HG02610 (cell line): ENCODE measurements at regions not wholly inside any gene's neighbourhood (a gene's known extent, or its start where the extent isn't known, plus 50 kb on each side); places are given as distances from the start of the nearest gene placed in this dataset.
"Not testable (repeated sequence)": the region's sequence is repeated elsewhere in the genome, so short reads cannot be mapped to it uniquely, and the experiment has no call there.

Source experiments
- ATAC-seq: cut with Tn5 transposase; IDR thresholded peaks from one replicate; pipeline ENCODE4 v1.9.1; 2021; ENCODE audit warnings: mild to moderate bottlenecking, moderate library complexity; ENCODE audit not compliant: unreplicated experiment

DNA sequence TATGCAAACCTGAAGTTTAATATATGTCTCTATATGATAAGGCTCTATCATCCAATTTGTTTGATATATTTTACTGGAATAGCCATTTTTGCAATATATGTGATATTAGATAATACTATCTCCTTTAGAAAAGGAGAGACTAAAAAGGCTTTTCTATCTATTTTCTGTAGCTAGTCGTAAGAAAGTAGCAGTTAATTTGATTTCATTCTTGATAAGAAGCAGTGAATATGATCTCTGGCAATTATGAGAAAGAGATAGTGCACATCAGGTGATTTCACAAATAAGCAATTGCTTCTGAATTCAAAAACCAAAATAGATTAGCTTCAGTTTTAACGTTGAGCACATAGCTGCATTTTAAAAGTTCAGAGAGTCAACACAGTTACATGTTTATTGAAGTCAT, 1318.4 kb downstream of the CDH8 start:
- no peak for ATAC-seq

DNA sequence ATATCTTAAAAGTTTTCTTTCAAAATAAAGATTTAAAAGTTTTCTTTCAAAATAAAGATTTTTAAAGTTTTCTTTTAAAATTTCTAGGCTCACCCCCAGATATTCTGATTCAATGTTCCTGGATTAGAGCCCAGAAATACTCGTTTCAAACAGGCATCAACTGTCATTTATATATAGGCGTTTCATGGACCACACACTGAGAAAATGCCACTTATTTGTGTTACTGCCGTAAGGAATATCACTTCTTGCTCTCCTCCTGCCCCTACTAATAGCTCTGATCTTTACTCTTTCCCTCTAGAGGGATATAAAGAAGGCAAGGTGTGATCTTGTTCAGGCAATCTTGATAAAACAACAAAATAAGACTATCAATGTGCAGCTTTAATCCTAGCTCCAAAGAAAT, 1324.1 kb downstream of the CDH8 start:
- ATAC-seq: no peak

DNA sequence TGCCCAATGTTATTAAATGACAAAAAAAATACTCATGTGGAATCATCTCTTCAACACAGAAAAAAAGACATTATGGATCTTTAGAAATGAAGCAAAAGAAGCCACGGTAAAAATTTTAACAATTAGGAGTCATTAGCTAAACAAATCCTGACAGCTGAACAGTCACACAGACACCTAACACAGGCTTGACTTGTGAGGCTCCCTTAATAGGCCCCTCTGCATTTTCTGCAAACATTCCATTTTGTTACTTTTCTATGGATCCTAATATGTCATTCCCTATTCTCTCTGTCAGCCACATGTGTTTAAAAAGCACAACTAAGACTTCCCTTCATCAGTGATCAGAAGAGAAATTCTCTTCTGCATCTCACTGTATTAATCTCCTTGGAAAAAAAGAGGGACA, 1331.5 kb downstream of the CDH8 start:
- ATAC-seq: no peak

DNA sequence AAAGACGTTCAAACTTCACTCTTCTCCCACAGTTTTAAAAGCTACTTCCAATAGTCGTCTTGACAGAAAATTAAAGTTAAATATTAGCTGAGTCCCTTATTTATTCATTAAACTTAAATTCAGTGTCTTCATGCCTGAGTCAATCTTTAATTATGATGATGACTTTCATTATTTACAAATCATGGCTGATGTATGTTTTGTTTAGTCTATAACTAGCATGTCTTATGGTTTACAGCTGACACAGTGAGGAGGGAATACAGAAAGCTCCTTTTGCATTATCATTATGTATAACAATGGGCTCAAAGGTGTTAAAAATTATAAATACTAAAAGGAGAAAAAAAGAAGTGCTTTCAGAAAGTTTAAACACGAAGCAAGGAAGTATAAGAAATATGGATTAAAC, 1333.1 kb downstream of the CDH8 start:
- no peak for ATAC-seq

DNA sequence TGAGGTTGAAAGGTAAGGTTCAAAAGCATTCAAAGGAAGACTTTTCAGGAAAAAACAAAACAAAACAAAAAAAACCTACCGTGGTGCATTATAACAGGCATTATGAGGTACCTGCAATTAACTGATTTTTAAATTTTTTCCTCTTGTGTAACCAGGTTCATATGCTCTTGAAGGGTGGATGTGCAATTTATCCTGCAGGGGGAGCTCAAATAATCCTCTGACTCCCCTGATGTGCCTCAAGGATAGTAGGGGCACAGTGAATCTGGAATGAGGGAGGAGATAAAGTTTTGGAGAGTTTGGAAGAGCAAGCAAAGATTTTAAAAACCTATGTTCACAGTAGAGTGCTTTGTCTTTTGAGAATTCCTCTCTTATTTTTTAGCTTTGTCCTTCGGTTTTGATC, 1349.4 kb downstream of the CDH8 start:
- ATAC-seq: no peak

DNA sequence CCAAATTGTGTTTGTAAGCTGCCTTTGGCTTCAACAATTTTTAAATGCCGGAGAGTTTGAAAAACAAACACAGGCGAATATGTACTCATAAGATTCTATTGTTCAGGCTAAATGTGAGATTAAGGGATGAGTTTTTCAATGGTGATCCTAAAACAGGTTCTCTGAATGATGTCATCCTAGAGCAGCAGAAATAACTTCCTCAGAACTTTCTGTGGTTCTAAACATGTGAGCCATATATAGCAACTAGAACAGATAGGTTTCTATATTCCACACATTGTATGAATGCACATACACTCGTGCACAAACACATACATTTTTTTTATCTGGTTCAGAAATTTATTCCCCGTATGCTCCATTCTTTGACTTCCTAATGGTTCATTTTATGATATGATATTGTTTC, 1352.2 kb downstream of the CDH8 start:
- no peak for ATAC-seq

DNA sequence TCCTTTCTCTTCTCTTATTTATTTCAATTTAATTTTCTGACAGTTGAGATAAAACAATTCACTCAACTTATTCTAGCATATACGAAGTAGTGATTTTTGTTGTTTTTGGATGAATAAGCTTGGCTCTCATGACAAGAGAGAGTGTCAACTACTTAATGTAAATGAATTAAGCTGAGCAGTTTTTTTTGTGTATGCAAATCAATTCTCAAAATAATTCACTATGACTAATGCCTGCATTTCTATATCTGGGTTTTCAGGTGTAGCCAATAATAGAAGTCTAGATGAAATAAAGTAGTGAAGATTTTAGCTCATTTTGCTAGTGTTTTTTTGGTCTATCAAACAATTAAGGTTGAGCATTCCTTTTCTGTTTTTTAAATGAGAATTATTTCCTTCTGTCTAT, 1354.0 kb downstream of the CDH8 start:
- ATAC-seq: peak; percentile 49

DNA sequence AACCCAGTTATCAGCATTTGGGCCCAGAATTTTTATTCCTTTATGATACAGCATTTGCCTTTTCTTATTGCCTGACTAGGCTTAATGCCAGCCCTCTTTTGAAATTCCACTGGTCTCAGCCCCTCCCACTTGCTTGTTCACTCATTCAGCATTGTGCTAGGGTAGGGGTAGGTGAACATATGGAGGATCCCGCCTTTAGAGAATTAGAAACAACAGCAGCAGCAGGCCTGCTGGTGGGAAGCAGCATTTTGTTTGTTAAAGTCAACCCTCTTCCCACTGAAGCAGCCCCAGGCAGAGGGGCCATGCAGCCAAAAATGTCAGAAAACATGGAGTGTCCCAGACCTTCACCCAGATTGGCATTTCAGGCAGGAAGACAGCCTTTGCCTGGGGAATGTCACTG, 1355.2 kb downstream of the CDH8 start:
- no peak for ATAC-seq

DNA sequence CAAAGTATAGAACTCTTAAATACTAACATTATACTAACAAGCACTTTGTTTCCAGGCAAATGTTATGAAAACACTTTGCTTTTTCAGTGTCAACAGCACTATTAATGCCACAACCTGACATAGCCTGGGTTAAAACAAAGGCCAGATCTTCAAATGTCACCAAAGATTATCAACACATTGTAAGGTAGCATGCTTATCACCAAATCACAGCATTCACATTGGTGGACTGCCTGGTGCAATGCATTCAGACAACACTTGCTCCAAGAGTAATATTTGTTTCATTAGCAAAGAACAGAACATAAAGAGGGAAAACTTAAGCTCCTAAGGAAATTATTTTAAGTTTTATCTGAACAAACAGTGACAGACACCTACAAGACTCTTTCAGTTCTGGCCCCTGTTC, 1361.2 kb downstream of the CDH8 start:
- ATAC-seq: no peak

DNA sequence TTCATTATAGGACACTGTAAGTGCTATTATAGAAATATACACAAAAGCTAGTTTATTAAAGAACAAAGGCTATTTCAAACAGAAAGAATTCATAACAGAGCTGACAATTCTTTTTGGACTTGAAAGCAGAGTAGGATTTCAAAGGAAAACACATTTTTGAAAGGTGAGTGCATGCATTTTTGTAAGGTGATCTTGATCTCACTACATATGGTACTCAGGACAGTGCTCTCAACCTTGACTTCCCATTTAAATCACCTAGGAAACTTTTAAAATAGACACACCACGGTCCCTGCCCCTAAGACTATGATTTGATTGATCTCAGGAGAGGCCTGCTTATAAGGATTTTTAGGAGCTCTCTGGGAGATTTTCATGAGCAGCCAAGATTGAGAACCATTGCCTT, 1362.0 kb downstream of the CDH8 start:
- no peak for ATAC-seq

DNA sequence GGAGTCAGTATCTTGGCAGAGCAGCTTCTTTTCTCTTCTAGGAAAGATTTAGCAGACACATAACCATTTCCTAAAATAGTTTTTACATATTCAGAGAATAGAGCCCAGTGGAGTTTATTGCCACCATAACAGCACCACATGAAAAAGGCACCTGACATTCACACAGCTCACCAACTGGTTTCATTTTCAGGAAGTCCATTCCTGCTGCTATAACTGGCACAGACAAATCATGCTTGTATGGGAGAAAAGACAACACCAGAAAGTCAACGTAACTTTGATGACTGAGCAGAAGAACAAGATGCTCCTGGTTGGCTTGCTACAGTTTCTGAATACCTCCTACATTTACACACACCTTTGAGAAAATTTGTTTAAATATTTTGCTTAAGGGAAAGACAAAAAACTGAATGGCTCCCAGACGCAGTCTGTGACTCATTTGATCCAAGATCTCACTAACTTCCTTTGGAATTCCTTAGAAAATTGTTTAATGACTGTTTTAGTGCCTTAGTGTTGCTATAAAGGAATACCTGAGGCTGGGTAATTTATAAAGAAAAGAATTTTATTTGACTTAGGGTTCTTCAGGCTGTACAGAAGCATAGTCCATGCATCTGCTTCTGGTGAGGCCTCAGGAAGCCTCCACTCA, 1380.6 kb downstream of the CDH8 start:
- no peak for ATAC-seq

DNA sequence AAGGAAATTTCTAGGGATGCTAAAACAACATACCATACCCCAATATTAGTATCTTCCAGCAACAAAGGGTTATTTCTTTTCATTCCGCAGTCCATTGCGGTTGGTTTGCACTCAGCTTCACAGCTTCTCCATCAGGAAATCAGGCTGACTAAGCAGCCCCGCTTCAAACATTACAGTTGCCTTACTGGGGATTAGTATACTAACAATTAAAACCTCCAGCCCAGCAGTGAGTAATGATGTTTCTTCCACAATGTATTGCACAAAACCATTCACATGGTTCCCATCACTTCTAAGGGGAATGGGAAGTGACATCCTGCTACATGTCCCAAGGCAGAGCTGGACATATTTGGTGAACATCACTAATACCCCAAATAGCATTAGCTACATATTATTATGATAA, 1384.9 kb downstream of the CDH8 start:
- no peak for ATAC-seq

DNA sequence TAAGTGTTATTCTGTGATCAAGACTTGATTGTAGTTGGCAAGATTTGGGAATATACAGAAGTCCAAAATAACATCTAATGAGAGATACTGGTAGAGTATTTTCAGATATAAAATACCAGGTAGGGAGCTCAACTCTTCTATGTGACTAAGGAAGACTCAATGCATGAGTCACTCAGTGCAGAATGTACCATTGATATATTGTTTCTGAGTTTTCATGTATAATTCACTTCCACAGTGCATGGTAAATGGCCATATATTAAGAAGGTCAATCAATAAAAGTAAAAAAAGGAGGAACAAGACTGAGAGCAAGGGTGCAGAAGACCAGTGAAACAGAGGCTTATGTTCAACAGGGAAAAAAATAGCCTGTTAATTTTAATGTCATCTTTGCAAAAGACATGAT, 1387.9 kb downstream of the CDH8 start:
- ATAC-seq: no peak

DNA sequence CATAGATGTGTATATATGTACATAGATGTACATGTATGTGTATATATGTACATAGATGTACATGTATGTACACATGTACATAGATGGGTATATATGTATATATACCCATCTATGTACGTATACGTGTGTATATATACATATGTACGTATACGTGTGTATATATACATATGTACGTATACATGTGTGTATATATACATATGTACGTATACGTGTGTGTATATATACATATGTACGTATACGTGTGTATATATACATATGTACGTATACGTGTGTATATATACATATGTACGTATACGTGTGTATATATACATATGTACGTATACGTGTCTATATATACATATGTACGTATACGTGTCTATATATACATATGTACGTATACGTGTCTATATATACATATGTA, 1388.8 kb downstream of the CDH8 start:
- not testable (repeated sequence) for ATAC-seq

DNA sequence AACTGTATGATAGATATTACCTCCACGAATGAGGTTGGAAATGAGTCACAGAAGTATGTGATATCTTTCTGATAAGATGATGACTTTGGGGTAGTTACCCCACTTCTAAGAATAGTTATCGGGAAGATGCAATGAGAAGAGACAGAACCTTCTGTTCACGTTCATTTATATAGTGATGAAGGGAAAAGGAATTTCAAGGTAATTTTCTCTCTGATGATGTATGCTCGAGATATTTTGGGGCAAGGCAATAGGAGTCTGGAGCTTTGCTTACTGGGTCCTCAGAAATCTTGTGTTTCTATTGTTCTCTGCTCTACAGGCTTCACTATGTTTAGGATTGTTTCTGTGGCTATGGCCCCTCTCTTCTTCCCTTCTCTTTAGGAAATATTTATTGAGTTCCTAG, 1389.6 kb downstream of the CDH8 start:
- no peak for ATAC-seq

DNA sequence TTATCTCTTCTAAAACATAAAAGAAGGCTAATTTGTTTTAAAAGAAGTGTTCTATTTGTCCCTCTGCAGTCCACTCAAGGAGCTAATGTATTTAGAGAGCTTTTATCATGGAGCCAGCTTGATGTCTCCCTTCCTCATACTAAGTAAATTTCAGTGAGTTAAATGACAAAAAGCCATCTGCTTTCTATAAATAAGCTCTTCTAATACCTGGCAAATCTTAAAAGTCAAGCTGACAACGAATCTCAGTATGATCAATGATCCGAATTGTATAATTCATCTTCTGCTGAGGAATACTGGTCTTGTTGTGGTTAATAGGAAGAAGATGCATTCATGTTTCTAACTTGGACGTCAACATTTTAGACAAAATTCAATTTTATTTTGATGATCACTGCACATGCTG, 1390.7 kb downstream of the CDH8 start:
- no peak for ATAC-seq

DNA sequence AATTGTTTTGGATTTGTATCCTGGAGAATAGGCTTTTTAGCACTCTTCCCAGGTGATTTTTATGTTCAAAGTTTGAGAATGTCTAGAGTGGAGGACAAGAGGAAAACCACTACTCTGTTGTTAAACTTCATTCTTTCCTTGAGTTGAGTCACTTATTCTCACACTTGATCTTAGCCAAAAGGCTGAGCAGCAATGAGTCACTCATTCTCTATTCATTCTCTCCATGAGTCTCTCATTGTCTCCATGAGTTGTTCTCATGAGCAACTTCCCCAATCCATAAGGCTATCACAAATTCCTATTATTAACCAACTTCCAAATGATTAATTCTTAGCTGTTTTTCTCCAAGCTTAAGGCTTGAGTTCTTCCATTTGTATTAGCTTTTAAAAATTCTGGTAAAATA, 1393.3 kb downstream of the CDH8 start:
- no peak for ATAC-seq

DNA sequence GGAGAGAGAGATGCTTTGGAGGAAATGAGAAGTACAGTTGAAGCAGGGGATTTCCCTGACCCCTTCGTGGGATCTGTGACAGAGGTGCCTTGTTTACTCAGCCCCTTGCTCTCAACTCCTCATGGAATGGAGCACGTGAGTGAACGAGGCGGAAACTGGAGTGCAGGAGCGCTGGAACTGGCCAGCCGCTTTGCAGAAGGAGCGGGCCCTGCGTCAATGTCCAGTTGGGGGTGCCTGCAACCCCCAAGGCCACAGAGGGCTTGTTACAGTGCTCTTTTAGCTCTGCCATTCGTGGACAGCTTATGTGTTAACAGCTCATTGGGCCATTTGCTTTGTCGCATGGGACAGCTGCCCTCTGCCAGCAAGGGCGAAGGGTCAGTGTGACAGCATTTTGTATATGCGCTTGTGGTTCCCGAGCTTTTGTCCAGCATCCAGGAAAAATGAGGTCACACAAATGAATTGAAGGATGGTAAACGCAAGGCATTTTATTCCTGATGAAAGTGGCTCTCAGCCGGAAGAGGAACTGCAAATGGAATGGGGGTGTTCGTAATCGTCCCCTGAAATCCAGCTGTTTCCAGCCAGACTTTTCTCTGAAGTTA, 1395.1 kb downstream of the CDH8 start:
- ATAC-seq: no peak

DNA sequence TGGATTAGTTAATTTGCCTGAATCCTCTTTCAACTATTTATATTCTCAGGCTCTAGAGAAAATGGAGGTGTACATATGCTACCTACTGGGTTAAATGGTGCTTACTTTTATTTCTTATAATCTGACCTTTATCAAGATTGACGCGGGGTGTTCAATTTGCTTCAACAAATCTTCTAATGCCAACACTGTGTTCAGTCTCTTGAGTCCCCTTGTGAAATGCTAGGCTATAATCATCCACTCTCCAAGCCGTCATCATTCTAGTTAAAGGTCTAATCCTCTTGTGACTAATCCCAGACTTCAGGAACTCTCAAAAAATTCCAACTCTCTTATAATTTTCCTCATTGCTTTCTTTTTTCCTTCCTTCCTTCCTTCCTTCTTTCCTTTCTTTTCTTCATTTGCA, 1396.2 kb downstream of the CDH8 start:
- no peak for ATAC-seq

DNA sequence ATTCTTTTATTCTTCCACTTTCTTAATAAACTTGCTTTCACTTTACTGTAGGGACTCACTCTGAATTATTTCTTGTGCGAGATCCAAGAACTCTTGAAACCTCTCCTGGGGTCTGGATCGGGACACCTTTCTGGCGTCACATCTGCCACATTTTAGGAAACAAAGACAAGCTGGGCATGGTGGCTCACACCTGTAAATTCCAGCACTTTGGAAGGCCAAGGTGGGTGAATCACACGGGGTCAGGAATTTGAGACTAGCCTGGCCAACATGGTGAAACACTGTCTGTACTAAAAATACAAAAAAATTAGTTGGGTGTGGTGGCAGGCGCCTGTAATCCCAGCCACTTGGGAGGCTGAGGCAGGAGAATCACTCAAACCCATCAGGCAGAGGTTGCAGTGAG, 1399.6 kb downstream of the CDH8 start:
- ATAC-seq: not testable (repeated sequence)

DNA sequence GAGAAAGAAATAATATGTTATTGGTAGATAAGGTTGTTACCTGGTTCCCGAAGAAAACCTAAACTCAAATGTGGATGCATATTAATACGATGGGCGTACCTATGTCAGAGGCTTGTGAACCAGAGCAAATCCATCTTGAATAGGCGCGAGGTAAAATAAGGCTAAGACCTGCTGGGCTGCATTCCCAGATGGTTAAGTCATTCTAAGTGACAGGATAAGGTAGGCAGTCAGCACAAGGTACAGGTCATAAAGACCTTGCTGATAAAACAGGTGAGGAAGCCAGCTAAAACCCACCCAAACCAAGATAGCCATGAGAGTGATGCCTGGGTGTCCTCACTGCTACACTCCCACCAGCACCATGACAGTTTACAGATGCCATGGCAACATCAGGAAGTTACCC, 1400.1 kb downstream of the CDH8 start:
- ATAC-seq: no peak

DNA sequence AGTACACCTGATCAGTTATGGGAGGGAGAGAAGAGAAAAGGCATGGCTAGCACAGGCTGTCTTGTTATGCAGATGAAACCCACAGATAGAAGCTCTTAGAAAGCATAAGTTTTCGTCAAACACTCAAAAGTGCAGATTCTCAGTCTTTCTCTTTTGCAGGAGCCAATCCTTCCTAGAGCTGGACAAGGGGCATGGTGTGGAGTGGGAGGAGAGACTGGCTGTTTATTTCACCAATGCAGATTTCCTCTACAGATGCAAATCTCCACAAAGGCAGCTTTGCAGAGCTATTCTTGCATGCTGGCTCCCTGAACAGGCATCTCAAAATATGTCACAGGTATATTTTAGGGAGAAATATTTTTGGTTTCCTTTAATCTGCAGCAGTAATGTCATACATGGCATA, 1400.7 kb downstream of the CDH8 start:
- no peak for ATAC-seq

DNA sequence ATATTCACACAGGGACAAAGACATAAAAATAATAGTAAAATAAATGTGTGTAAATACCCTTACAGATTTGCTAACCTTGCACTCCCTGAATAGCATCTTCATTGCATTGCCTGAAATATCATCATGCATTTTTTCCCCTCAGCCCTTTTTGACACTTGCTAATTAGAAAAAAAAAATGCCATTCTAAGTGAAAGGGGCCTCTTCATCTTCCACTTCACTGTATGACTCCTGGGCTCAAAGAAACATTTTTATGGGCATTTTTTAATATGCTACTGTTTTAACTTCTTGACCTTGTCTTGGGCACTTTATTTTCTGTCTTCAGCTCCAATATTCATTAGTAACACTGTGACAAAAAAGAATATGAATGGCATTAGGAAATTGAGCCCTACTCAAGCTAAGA, 1424.4 kb downstream of the CDH8 start:
- ATAC-seq: no peak
